ENCODE measurements at regions not wholly inside any gene's neighbourhood (a gene's known extent, or its start where the extent isn't known, plus 50 kb on each side); places are given as distances from the start of the nearest gene placed in this dataset.

GRCh38 chr13:64684108-64684507, 2546.0 kb downstream of the PCDH9 start:
- DNase-seq: no peak
- H3K27me3 ChIP-seq: no peaks in the 10 kb centered on the region
- H3K4me1 ChIP-seq (ENCODE audit: insufficient read depth): no peaks in the 10 kb centered on the region
- TF ChIP-seq POLR2A (IDR thresholded peaks at IDR 0.05) (no peak), EP300 (IDR thresholded peaks at IDR 0.05) (no peak), CTCF (IDR thresholded peaks at IDR 0.05) (no peak)
- H3K4me3 ChIP-seq: no peak overlapping the region
- no peak overlapping the region for H3K27ac ChIP-seq
- no peaks in the 10 kb centered on the region for H3K9me3 ChIP-seq
- 65 to 78% (median 78%) methylated on average over 3 of the region's 3 CpGs for WGBS, 3 donors
- H3K36me3 ChIP-seq: no peaks in the 10 kb centered on the region
- intact Hi-C loops (cut with DNase I): no loop called here

- no peak overlapping the region for H3K4me3 ChIP-seq
- H3K4me1 ChIP-seq (ENCODE audit: insufficient read depth): no peaks in the 10 kb centered on the region
- H3K9me3 ChIP-seq: no peaks in the 10 kb centered on the region
- H3K27me3 ChIP-seq: no peaks in the 10 kb centered on the region
- no peaks in the 10 kb centered on the region for H3K36me3 ChIP-seq
- no peak for TF ChIP-seq EP300 (IDR thresholded peaks at IDR 0.05)
- no peak for TF ChIP-seq POLR2A (IDR thresholded peaks at IDR 0.05)
- no peak for TF ChIP-seq CTCF (IDR thresholded peaks at IDR 0.05)
- WGBS, 3 donors: 82 to 96% (median 94%) methylated on average over 1 of the region's 1 CpG
- DNase-seq: no peak
- intact Hi-C loops (cut with DNase I): no loop called here
- no peak overlapping the region for H3K27ac ChIP-seq
Measured at GRCh38 chr13:64680739-64681138, 2549.4 kb downstream of the PCDH9 start.

- H3K9me3 ChIP-seq: no peaks in the 10 kb centered on the region
Measured at GRCh38 chr13:64675255-64675892, 2554.8 kb downstream of the PCDH9 start.

GRCh38 chr13:64674126-64674525, 2556.0 kb downstream of the PCDH9 start:
- no peaks in the 10 kb centered on the region for H3K36me3 ChIP-seq
- intact Hi-C loops (cut with DNase I): no loop called here
- no peak for TF ChIP-seq POLR2A (IDR thresholded peaks at IDR 0.05)
- TF ChIP-seq CTCF (IDR thresholded peaks at IDR 0.05): no peak
- no peak for TF ChIP-seq EP300 (IDR thresholded peaks at IDR 0.05)
- WGBS, 3 donors: 72 to 83% (median 79%) methylated on average over 2 of the region's 2 CpGs
- H3K9me3 ChIP-seq: no peaks in the 10 kb centered on the region
- no peak for DNase-seq
- no peaks in the 10 kb centered on the region for H3K4me1 ChIP-seq (ENCODE audit: insufficient read depth)
- no peaks in the 10 kb centered on the region for H3K27me3 ChIP-seq
- H3K4me3 ChIP-seq: no peak overlapping the region
- peak overlapping the region in 1 of 2 donors; percentile 12 for H3K27ac ChIP-seq

More at GRCh38 chr13:64675255-64675892, 2554.8 kb downstream of the PCDH9 start:
- Histone ChIP-seq H3K27ac (no peak overlapping the region), H3K36me3 (no peaks in the 10 kb centered on the region), H3K27me3 (no peaks in the 10 kb centered on the region), H3K4me1 (ENCODE audit: insufficient read depth) (no peaks in the 10 kb centered on the region), H3K4me3 (no peak overlapping the region)
- DNase-seq: no peak
- TF ChIP-seq CTCF (IDR thresholded peaks at IDR 0.05): no peak
- TF ChIP-seq POLR2A (IDR thresholded peaks at IDR 0.05): no peak
- TF ChIP-seq EP300 (IDR thresholded peaks at IDR 0.05): no peak
- intact Hi-C loops (cut with DNase I): no loop called here
- WGBS, 3 donors: 55 to 81% (median 73%) methylated on average over 6 of the region's 6 CpGs

Data from ovary (tissue), 7 donors.